NCI-H748 (cell line): ENCODE measurements at regions not wholly inside any gene's neighbourhood (a gene's known extent, or its start where the extent isn't known, plus 50 kb on each side); places are given as distances from the start of the nearest gene placed in this dataset.

Experiments used
- DNase-seq: peaks from one replicate; lab custom pipeline; 2025; ENCODE audit not compliant: unreplicated experiment; lab: John Stamatoyannopoulos, UW

- no peak for DNase-seq
These were observed 83.8 kb downstream of the AXIN2 start for GRCh38 chr17:65477600-65477999.

DNA sequence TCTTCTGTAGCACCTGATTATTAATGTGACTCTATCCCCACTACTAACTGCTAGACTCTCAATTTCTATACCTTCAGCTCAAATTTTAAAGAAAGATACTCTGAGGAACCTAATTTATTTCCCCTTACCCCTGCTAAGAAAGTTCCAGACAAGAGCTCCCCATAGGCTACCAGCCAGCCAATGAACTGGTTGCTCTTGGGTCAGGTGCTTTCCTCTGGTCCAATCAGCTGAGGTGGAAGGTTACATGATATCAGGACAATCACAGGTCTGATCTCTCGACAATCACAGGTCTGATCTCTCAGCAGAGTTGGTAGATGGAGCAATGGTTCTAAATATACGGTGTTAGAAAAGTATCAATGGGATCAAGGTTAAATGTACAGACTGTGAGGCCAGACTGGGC, 86.8 kb downstream of the AXIN2 start:
- no peak for DNase-seq

DNA sequence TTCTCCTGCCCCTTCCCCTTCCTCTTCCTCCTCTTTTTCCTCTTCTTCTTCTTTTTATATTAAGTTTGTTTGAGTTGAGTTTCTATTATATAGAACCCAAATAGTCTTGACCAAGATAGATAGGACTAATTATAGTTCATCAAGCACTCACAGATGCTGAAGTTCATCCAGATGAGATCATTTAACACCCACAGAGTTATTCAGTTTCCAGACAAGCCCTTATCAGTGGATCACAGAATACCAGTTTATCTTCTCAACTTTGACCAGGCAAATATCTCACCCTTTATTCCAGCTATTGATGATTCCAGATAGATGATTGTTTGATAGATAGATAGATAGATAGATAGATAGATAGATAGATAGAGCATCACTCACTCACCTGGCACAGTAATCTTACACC, 87.5 kb downstream of the AXIN2 start:
- no peak for DNase-seq

- no peak for DNase-seq
These were observed 88.1 kb downstream of the AXIN2 start for GRCh38 chr17:65473363-65473762.

GRCh38 chr17:65472666-65473309, 88.7 kb downstream of the AXIN2 start:
- no peak for DNase-seq

- DNase-seq, result peak; percentile 45
These were observed 90.7 kb downstream of the AXIN2 start for GRCh38 chr17:65470783-65471182.

DNA sequence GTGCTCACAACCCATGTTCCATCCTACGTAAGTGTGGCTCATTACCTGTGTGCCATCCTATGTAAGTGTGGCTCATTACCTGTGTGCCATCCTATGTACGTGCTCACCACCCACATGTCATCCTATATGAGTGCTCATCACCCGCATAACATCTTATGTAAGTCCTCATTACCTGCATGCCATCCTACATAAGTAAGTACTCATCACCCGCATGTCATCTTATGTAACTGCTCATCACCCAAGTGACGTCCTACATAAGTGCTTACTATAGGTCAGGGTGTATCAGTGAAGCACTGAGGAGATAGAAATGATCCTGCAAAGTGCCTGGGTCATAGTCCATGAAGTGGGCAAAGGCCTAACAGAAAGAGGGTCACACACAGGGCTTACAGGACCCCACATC, 93.1 kb downstream of the AXIN2 start:
- DNase-seq, result no peak

GRCh38 chr17:65467156-65467555, 94.3 kb downstream of the AXIN2 start:
- DNase-seq, result no peak

DNA sequence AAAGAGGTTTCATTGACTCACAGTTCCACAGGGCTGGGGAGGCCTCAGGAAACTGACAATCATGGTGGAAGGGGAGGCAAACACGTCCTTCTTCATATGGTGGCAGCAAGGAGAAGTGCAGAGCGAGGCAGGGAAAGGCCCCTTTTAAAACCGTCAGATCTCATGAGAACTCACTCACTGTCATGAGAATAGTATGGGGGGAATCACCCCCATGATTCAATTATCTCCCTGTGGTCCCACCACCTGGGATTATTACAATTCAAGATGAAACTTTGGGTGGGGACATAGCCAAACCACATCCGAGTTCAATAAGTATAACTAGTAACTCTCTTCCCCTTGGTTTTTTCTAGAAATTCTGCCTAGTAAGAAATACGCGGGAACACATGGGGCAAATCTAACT, 94.9 kb downstream of the AXIN2 start:
- no peak for DNase-seq

GRCh38 chr17:65463242-65463641, 98.2 kb downstream of the AXIN2 start:
- no peak for DNase-seq

GRCh38 chr17:65459677-65460347, 101.6 kb downstream of the AXIN2 start:
- no peak for DNase-seq

DNA sequence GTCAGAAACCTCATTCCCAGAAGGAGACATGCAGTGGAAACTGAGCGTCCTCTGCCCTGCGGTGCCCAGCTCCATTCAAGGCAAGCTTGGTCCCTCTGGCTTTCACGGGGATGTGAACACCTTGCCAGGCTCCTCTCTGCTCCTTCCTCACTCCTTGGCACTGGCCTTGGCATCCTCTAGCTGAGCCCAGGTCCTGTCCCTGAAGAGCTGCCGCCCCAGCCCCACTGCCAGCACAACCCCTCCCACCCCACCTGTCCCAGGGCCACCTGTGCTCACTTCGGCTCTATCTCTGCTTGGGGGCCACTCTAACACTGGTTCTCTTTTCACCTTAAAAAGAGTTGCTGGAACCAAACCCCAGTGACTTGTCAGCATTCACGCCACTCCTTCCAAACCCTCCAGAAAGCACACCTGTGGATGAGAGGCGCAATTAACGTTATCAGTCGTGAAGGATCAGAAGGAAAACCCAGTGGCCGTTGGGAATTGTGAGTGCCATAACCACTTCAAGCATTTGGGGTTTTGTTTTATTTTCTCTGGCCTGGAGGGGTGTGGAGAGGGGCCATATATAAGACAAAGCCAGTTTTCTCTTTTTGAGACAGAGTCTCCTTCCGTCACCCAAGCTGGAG, 103.7 kb downstream of the AXIN2 start:
- DNase-seq, result no peak

DNA sequence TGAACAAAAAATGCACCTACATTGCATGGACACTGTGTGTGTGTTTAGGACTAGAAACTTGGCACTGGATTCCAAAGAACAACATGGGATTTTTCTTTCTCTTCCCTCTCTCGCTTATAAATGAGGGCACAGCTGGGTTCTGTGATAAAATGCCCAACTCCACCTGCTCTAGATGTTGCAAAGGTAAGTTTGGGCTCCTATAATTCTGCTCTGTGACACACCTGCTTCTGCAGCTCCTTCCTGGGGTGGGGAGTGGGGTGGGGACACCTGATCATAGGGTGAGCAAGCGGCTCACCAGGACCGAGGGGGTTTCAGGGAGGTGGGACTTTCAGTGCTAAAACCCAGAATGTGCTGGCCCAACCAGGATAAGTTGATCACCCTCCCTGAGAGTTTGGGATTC, 104.3 kb downstream of the AXIN2 start:
- DNase-seq, result no peak

DNA sequence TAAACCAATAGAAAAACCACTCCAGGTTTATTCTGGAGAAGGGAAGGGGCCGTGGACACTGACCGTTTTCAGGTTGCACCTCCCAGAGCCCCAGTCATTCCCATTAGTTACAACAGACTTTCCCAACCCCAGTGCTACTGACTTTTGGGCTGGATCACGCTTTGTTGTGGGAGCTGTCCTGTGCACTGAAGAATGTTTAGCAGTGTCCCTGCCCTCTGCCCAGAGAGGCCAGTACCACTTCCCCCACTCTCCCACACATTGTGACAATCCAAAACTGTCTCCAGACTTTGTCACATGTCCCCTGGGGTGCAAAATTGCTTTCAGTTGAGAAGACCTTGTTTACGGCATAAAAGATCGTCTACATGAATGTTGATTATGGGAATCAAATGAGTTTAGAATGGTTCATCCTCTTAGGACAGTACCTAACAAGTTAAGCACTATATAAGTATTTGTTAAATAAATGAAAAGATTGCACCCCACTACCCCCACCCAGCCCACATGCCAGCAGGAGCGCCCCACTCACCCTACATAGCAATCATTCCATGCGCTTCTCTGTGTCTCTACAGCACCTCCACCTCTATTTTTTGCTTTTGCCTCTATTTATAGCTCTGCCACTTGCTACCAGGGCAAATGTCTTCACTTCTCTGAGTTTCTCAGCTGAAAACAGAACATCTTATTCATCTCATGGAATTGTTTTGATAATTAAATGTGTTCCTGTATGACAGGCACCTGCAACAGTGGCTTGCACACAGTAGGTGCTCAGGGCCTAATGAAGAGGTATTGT, 104.9 kb downstream of the AXIN2 start:
- no peak for DNase-seq

- DNase-seq, result no peak
These were observed 105.5 kb downstream of the AXIN2 start for GRCh38 chr17:65455972-65456343.

DNA sequence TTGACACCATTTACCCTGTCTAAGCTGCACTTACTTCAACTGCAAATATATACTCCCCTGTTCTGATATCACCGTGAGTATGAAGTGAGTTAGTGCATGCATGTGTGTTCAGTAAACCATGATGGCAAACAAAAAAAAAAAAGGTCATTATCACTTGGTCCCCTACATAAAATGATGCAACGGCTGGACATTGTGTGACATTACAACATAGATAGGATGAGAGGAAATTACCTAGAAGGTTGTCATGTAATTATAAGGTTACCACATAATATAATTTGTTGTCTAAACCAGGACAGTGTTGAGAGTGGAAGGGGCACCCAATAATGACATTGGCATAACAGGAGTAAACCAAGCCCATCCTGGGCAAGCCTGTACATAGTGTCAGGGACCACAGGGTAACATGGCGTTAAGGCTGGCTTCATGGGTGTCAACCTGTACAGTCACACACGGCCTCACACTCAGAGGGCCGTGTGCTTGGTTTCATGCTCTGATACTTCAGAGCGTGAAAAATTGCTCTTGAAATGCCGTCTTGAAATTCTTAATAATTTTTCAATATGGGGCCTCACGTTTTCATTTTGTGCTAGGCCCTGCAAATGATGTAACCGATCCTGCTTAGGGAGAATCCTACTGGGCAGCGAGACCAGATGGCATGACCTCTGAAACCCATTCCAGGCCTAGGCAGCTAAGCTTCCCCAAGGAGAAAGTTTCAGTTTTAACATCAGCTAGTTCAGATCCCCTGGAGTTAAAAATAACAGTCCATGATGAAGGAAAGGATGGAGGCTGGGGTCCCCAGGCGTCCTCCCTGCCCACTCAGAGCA, 106.1 kb downstream of the AXIN2 start:
- DNase-seq, result no peak

DNA sequence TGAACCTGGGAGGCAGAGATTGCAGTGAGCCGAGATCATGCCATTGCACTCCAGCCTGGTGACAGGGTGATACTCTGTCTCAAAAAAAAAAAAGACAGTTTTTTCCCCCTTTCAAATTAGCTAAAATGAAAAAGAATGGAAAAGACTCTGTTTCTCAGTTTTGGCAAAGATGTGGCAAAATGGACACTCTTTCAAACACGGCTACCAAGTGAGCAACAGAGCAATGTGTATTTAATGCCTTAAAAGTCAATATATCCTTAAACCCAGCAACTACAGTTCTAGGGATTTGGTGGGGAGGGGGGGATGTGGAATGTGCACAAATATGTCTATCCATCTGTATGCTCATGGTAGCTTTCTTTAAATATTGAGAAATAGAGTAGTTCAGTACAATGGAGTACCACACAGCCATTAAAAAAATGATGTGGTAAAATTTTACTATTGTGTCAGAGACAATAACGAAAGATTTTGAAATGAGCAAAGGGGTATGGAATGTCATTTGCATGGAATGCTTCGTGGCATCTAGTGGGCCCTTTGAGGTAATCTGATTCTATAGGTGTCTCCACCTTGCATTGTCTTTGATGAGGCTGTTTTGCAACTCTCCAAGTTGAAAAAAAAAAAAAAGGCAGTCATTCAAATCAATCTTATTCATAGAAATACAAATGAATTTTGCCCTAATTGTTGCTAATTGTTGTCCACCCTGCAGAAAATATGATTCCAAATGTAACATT, 108.1 kb downstream of the AXIN2 start:
- no peak for DNase-seq

GRCh38 chr17:65449495-65449894, 112.0 kb downstream of the AXIN2 start:
- no peak for DNase-seq

GRCh38 chr17:65447823-65448222, 113.6 kb downstream of the AXIN2 start:
- no peak for DNase-seq

DNA sequence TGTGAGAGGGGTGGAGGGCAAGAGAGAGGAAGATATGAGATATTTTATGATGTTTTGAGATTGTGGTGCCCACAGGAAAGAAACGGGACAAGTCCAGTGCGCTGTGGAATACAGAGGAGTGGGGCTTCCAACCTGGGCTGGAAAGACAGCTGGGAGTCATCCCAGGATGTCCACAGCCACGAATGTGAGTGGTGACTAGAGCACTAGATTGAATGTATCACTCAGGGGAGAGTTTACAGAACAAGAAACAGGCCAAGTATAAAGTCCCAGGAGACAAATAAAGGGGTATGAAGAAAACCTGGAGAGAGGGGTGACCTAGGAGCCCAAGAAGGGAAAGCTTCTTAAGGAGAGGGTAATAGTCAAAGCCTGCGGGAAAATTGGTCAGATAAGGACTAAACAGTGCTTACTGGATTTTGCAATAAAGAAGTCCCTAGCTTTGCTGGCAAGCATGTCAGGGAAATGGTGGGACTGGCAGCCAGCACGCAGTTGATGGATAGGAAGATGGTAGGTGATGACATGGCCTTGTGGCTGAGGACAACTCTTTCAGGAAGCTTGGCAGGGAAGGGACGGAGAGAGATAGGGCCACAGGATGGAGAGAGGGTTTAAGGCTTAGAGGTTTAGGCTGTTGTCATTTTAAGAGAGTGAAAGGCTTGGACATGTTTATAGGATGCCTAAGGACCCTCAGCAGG, 114.5 kb downstream of the AXIN2 start:
- no peak for DNase-seq
